ENCODE measurements at regions not wholly inside any gene's neighbourhood (a gene's known extent, or its start where the extent isn't known, plus 50 kb on each side); places are given as distances from the start of the nearest gene placed in this dataset.

GRCh38 chr5:56346741-56347535, 113.8 kb upstream of the ANKRD55 start:
- no peak for DNase-seq (ENCODE audit: low read depth)

GRCh38 chr5:56346044-56346710, 113.0 kb upstream of the ANKRD55 start:
- no peak for DNase-seq (ENCODE audit: low read depth)

DNA sequence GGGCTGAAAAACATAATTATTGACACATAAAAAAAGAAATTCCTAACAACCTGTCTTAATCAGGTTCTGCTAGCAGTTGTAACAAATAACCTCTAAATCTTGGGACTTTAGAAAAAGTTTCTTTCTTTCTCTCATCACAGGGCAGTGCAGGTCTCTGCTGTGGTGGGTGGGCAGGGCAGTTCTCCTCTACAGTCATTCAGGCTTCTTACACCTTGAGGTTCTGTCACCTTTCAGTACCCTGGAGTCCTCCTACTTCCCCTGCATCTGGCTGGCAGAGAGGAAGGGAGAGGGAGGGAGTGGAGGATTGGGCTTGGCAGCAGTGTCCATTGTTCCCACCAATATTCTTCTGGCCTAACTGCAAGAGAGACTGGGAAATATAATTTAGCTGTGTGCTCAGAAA, 112.2 kb upstream of the ANKRD55 start:
- DNase-seq (ENCODE audit: low read depth): no peak

GRCh38 chr5:56344594-56344993, 111.5 kb upstream of the ANKRD55 start:
- no peak for DNase-seq (ENCODE audit: low read depth)

- no peak for DNase-seq (ENCODE audit: low read depth)
Measured at GRCh38 chr5:56343988-56344387, 110.9 kb upstream of the ANKRD55 start.

- DNase-seq (ENCODE audit: low read depth): no peak
Measured at GRCh38 chr5:56342616-56343015, 109.5 kb upstream of the ANKRD55 start.

- no peak for DNase-seq (ENCODE audit: low read depth)
Measured at GRCh38 chr5:56340196-56340980, 107.3 kb upstream of the ANKRD55 start.

- no peak for DNase-seq (ENCODE audit: low read depth)
Measured at GRCh38 chr5:56339732-56340131, 106.6 kb upstream of the ANKRD55 start.

- DNase-seq (ENCODE audit: low read depth): no peak
Measured at GRCh38 chr5:56337715-56338319, 104.7 kb upstream of the ANKRD55 start.

- no peak for DNase-seq (ENCODE audit: low read depth)
Measured at GRCh38 chr5:56335212-56335611, 102.1 kb upstream of the ANKRD55 start.

DNA sequence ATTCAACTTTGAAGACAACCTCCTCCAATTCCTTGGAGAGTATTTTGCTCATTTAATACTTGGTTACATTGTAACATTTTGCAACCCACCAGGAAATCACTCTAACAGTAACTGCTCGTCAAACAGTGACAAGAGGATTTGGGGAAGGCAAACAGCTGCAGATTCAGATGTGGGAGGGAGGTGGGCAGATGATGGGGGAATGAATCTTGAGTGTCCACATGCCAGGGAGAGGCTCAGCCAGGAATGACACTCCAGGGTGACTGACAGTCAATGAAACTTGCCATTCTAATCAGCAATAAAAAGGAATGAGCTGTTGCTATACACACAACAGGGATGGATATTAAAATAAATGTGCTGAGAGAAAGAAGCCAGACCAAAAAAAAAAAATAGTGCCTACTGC, 97.7 kb upstream of the ANKRD55 start:
- no peak for DNase-seq (ENCODE audit: low read depth)

GRCh38 chr5:56330167-56330566, 97.0 kb upstream of the ANKRD55 start:
- DNase-seq (ENCODE audit: low read depth): no peak

- no peak for DNase-seq (ENCODE audit: low read depth)
Measured at GRCh38 chr5:56329652-56330051, 96.5 kb upstream of the ANKRD55 start.

DNA sequence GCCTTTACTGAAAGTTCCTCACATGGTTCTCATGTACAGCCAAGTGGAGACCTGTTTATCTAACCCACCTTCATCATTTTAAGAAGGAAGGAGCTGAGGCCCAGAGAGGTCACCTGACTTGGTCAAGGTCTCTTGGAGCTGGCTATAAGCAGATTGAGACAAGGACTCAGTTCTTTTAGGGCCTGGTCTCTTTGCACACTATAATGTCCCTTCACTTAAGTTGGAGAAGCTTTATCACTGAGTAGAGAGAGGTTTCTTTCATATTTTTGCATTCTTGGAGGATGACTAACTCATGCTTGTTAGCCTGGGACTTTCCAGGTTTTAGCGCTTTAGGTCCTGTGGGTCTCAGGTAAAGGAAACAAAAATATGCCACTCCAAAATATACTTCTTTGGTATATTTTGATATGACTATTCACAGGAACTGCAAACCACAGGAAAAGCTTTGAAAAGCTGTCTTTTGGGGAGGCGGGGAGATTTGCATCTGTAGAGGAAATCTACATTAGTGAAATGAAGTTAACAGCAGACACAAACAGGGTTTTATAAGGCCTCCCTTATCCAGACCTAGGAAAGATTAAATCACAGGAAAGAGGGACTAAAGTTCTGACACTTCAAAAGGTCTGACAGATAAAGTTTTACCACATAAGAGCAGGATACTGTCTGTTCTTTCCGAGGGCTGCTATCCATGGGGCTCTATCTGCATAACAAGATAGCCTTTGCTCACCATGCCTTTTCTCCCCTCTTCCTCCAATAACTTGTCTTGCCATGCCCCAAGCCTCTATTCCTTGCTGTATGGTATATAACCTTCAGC, 95.8 kb upstream of the ANKRD55 start:
- DNase-seq (ENCODE audit: low read depth): no peak

GRCh38 chr5:56327809-56328208, 94.7 kb upstream of the ANKRD55 start:
- peak; percentile 49 for DNase-seq (ENCODE audit: low read depth)

GRCh38 chr5:56326770-56327169, 93.6 kb upstream of the ANKRD55 start:
- no peak for DNase-seq (ENCODE audit: low read depth)

DNA sequence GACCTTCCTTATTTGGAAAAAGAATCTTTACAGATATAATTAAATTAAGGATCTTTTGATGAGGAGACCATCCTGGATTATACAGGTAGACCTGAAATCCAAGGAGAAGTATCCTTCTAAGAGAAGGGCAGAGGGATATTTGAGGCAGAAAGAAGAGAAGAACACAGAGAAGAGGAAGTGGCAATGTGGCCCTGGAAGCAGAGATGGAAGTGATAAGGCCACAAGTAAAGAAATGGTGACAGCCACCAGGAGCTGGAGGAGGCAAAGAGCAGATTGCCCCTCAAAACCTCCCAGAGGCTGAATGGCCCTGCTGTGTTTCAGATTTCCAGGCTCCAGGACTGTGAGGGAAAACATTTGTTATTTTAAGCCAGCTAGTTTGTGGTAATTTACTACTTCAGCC, 93.0 kb upstream of the ANKRD55 start:
- DNase-seq (ENCODE audit: low read depth): no peak

DNA sequence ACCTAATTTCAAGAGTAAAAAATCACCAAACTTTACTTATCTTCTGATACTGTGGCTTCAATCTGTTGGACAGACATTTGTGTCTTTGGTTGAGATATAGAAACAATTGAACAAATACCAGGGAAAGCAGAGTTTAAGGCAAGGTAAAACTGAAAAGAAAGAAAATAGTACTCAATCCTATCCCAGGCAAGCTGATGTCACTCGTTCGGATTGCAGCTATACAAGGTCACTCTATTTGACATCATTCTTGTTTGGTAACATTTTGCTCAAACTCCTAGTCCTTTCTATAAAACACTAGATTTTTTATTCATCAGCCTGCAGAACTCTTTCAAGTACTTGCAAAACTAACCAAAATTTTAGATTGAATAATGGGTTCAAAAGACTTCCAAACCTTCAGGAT, 91.9 kb upstream of the ANKRD55 start:
- DNase-seq (ENCODE audit: low read depth): no peak

GRCh38 chr5:56323505-56323904, 90.4 kb upstream of the ANKRD55 start:
- DNase-seq (ENCODE audit: low read depth): no peak

DNA sequence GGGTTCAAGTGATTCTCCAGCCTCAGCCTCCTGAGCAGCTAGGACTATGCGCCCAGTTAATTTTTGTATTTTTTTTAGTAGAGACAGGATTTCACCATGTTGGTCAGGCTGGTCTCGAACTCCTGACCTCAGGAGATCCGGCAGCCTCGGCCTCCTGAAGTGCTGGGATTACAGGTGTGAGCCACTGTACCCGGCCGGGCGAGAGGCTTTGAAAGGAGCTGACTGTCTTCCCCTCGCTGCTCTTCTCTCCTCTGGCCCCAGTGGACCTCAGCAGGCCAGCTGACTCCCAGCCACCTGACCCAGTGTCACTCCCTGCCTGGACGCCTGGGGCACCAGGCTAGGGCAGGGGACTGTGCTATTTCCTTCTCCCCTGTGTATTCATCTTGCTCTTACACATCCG, 89.5 kb upstream of the ANKRD55 start:
- DNase-seq (ENCODE audit: low read depth): no peak

GRCh38 chr5:56321236-56321881, 88.2 kb upstream of the ANKRD55 start:
- DNase-seq (ENCODE audit: low read depth): no peak
